ENCODE measurements at regions not wholly inside any gene's neighbourhood (a gene's known extent, or its start where the extent isn't known, plus 50 kb on each side); places are given as distances from the start of the nearest gene placed in this dataset.

- DNase-seq (ENCODE audit: low read depth in 2 of 2, low spot score in 1 of 2) = no peak
Measured at GRCh38 chr21:27622631-27623030, 655.7 kb upstream of the ADAMTS5 start.

GRCh38 chr21:27614231-27614630 lies 647.3 kb upstream of the ADAMTS5 start:
- DNase-seq (ENCODE audit: low read depth in 2 of 2, low spot score in 1 of 2) = no peak

GRCh38 chr21:27606422-27606821 lies 639.5 kb upstream of the ADAMTS5 start:
- no peak for DNase-seq (ENCODE audit: low read depth in 2 of 2, low spot score in 1 of 2)

GRCh38 chr21:27596196-27596595 lies 629.3 kb upstream of the ADAMTS5 start:
- no peak for DNase-seq (ENCODE audit: low read depth in 2 of 2, low spot score in 1 of 2)

- DNase-seq (ENCODE audit: low read depth in 2 of 2, low spot score in 1 of 2) = no peak
Measured at GRCh38 chr21:27595716-27596115, 628.8 kb upstream of the ADAMTS5 start.

GRCh38 chr21:27590271-27590670 lies 623.4 kb upstream of the ADAMTS5 start:
- no peak for DNase-seq (ENCODE audit: low read depth in 2 of 2, low spot score in 1 of 2)

GRCh38 chr21:27589781-27590180 lies 622.9 kb upstream of the ADAMTS5 start:
- no peak for DNase-seq (ENCODE audit: low read depth in 2 of 2, low spot score in 1 of 2)

GRCh38 chr21:27586986-27587385 lies 620.1 kb upstream of the ADAMTS5 start:
- no peak for DNase-seq (ENCODE audit: low read depth in 2 of 2, low spot score in 1 of 2)

GRCh38 chr21:27586326-27586725 lies 619.4 kb upstream of the ADAMTS5 start:
- no peak for DNase-seq (ENCODE audit: low read depth in 2 of 2, low spot score in 1 of 2)

GRCh38 chr21:27584256-27584655 lies 617.4 kb upstream of the ADAMTS5 start:
- no peak for DNase-seq (ENCODE audit: low read depth in 2 of 2, low spot score in 1 of 2)

- DNase-seq (ENCODE audit: low read depth in 2 of 2, low spot score in 1 of 2) = no peak
Measured at GRCh38 chr21:27582948-27583430, 616.1 kb upstream of the ADAMTS5 start.

GRCh38 chr21:27582246-27582947 lies 615.5 kb upstream of the ADAMTS5 start:
- DNase-seq (ENCODE audit: low read depth in 2 of 2, low spot score in 1 of 2) = no peak

GRCh38 chr21:27581168-27581567 lies 614.3 kb upstream of the ADAMTS5 start:
- no peak for DNase-seq (ENCODE audit: low read depth in 2 of 2, low spot score in 1 of 2)

GRCh38 chr21:27580276-27580675 lies 613.4 kb upstream of the ADAMTS5 start:
- DNase-seq (ENCODE audit: low read depth in 2 of 2, low spot score in 1 of 2) = no peak

GRCh38 chr21:27578741-27579265 lies 611.9 kb upstream of the ADAMTS5 start:
- DNase-seq (ENCODE audit: low read depth in 2 of 2, low spot score in 1 of 2) = no peak

- no peak for DNase-seq (ENCODE audit: low read depth in 2 of 2, low spot score in 1 of 2)
Measured at GRCh38 chr21:27572696-27573095, 605.8 kb upstream of the ADAMTS5 start.

- DNase-seq (ENCODE audit: low read depth in 2 of 2, low spot score in 1 of 2) = no peak
Measured at GRCh38 chr21:27571706-27572105, 604.8 kb upstream of the ADAMTS5 start.

- DNase-seq (ENCODE audit: low read depth in 2 of 2, low spot score in 1 of 2) = no peak
Measured at GRCh38 chr21:27570306-27570868, 603.5 kb upstream of the ADAMTS5 start.

- DNase-seq (ENCODE audit: low read depth in 2 of 2, low spot score in 1 of 2) = no peak
Measured at GRCh38 chr21:27569831-27570230, 602.9 kb upstream of the ADAMTS5 start.

GRCh38 chr21:27569091-27569490 lies 602.2 kb upstream of the ADAMTS5 start:
- DNase-seq (ENCODE audit: low read depth in 2 of 2, low spot score in 1 of 2) = no peak

- DNase-seq (ENCODE audit: low read depth in 2 of 2, low spot score in 1 of 2) = no peak
Measured at GRCh38 chr21:27567381-27567780, 600.5 kb upstream of the ADAMTS5 start.

- DNase-seq (ENCODE audit: low read depth in 2 of 2, low spot score in 1 of 2) = no peak
Measured at GRCh38 chr21:27566521-27566920, 599.6 kb upstream of the ADAMTS5 start.

GRCh38 chr21:27565364-27565763 lies 598.5 kb upstream of the ADAMTS5 start:
- DNase-seq (ENCODE audit: low read depth in 2 of 2, low spot score in 1 of 2) = no peak
